IMR-90 (cell line): ENCODE measurements at regions not wholly inside any gene's neighbourhood (a gene's known extent, or its start where the extent isn't known, plus 50 kb on each side); places are given as distances from the start of the nearest gene placed in this dataset.

Experiments
- ATAC-seq: fragments of 200-7000 bp; cut with Tn5 transposase; 2 replicates; pipeline ENCODE4 v1.9.1; 2020; ENCODE audit warnings: low read depth, mild to moderate bottlenecking, moderate library complexity
- BruUV-seq: library from RNA; stranded (reverse); fragments of 400-500 nt; replicated peaks from 2 replicates; lab custom pipeline; 2021; lab: Mats Ljungman, UMichigan
- CTCF ChIA-PET: fragments of 300-600 bp; formaldehyde crosslinking; extraction: SDS; loops from one replicate; lab custom pipeline; 2021; ENCODE audit warnings: antibody characterized with exemption; lab: Yijun Ruan, JAX
- POLR2A ChIA-PET: fragments of 300-600 bp; sonication (Branson Sonifier 250); formaldehyde crosslinking; loops from one replicate; lab custom pipeline; 2022; ENCODE audit warnings: antibody characterized with exemption; ENCODE audit not compliant: unreplicated experiment; lab: Charles Lee
- DNase-seq: peaks from one replicate; pipeline ENCODE4 v3.0.0; 2013
- H2AFZ ChIP-seq: replicated peaks from 2 replicates; pipeline ENCODE3; 2013; ENCODE audit warnings: low read length, mild to moderate bottlenecking; ENCODE audit not compliant: poor library complexity
- H2AK5ac ChIP-seq: 2 replicates; pipeline ENCODE4 v1.6.1; 2013; ENCODE audit warnings: low read depth, low read length, inconsistent platforms
- H2AK9ac ChIP-seq: replicated peaks from 2 replicates; pipeline ENCODE3; 2013; ENCODE audit warnings: mild to moderate bottlenecking, low read depth, low read length, moderate library complexity; ENCODE audit not compliant: poor library complexity
- H2BK120ac ChIP-seq: 2 replicates; pipeline ENCODE4 v1.6.1; 2013; ENCODE audit warnings: low read depth, low read length, inconsistent platforms
- H2BK15ac ChIP-seq: 3 replicates; pipeline ENCODE4 v1.6.1; 2013; ENCODE audit warnings: low read depth, low read length, inconsistent platforms
- H2BK20ac ChIP-seq: 2 replicates; pipeline ENCODE4 v1.6.1; 2013; ENCODE audit warnings: low read depth, mild to moderate bottlenecking, inconsistent platforms, low read length, moderate library complexity
- H2BK5ac ChIP-seq: 2 replicates; pipeline ENCODE4 v1.6.1; 2013; ENCODE audit warnings: mild to moderate bottlenecking, low read depth, low read length, inconsistent platforms; ENCODE audit not compliant: poor library complexity, severe bottlenecking
- H3K14ac ChIP-seq: replicated peaks from 2 replicates; pipeline ENCODE4 v1.6.1; 2013; ENCODE audit warnings: low read depth, low read length, inconsistent platforms
- H3K18ac ChIP-seq: 2 replicates; pipeline ENCODE4 v1.6.1; 2013; ENCODE audit warnings: low read depth, low read length, control low read depth
- H3K23ac ChIP-seq: 2 replicates; pipeline ENCODE4 v1.6.1; 2013; ENCODE audit warnings: low read depth, low read length, inconsistent platforms
- H3K27ac ChIP-seq: 2 replicates; pipeline ENCODE4 v1.5.1; 2013; ENCODE audit warnings: mild to moderate bottlenecking, control low read depth, low read length; ENCODE audit not compliant: insufficient read depth
- H3K27me3 ChIP-seq: 2 replicates; pipeline ENCODE4 v1.6.1; 2013; ENCODE audit warnings: low read length; ENCODE audit not compliant: control insufficient read depth, insufficient read depth
- H3K36me3 ChIP-seq: 2 replicates; pipeline ENCODE4 v1.6.1; 2013; ENCODE audit warnings: low read length, mixed read lengths; ENCODE audit not compliant: control insufficient read depth, insufficient read depth
- H3K4ac ChIP-seq: 2 replicates; pipeline ENCODE4 v1.6.1; 2013; ENCODE audit warnings: low read depth, low read length, inconsistent platforms
- H3K4me1 ChIP-seq: 2 replicates; pipeline ENCODE4 v1.6.1; 2013; ENCODE audit warnings: low read length, mixed read lengths; ENCODE audit not compliant: control insufficient read depth, insufficient read depth
- H3K4me2 ChIP-seq: 2 replicates; pipeline ENCODE4 v1.6.1; 2013; ENCODE audit warnings: low read depth, mild to moderate bottlenecking, control low read depth, low read length, moderate library complexity
- H3K4me3 ChIP-seq: 2 replicates; pipeline ENCODE4 v1.5.1; 2013; ENCODE audit warnings: low read depth, mild to moderate bottlenecking, control low read depth, low read length, moderate library complexity; ENCODE audit not compliant: insufficient read depth
- H3K56ac ChIP-seq: 2 replicates; pipeline ENCODE4 v1.6.1; 2013; ENCODE audit warnings: low read length, inconsistent platforms; ENCODE audit not compliant: insufficient read depth; ENCODE audit errors: extremely low read depth
- H3K79me1 ChIP-seq, 2 experiments: 2 replicates each; pipeline ENCODE4 v1.6.1; 2013; ENCODE audit warnings: low read length in 2 of 2, inconsistent platforms in 1 of 2, low read depth in 1 of 2
- H3K9ac ChIP-seq: 2 replicates; pipeline ENCODE4 v1.6.1; 2013; ENCODE audit warnings: low read depth, low read length, control low read depth
- H3K9me1 ChIP-seq: 2 replicates; pipeline ENCODE4 v1.6.1; 2013; ENCODE audit warnings: low read length, inconsistent platforms; ENCODE audit not compliant: insufficient read depth
- H3K9me3 ChIP-seq: 2 replicates; pipeline ENCODE4 v1.6.1; 2013; ENCODE audit warnings: low read length; ENCODE audit not compliant: control insufficient read depth, insufficient read depth
- H4K20me1 ChIP-seq: 2 replicates; pipeline ENCODE4 v1.6.1; 2013; ENCODE audit warnings: low read length, inconsistent platforms; ENCODE audit not compliant: insufficient read depth
- H4K5ac ChIP-seq: 2 replicates; pipeline ENCODE4 v1.6.1; 2013; ENCODE audit warnings: mild to moderate bottlenecking, low read depth, low read length, control low read depth
- H4K8ac ChIP-seq, 2 experiments: 2 replicates each; pipeline ENCODE4 v1.6.1; 2013; ENCODE audit warnings: low read depth in 2 of 2, low read length in 2 of 2, control low read depth in 1 of 2, inconsistent platforms in 1 of 2
- H4K91ac ChIP-seq: 2 replicates; pipeline ENCODE4 v1.6.1; 2013; ENCODE audit warnings: low read depth, low read length, inconsistent platforms; ENCODE audit not compliant: insufficient read depth
- CEBPB ChIP-seq: IDR thresholded peaks from 2 replicates; pipeline ENCODE4 v1.6.1; 2012; ENCODE audit warnings: low read depth, low read length, improper control_type of control experiment
- CHD1 ChIP-seq: IDR thresholded peaks from 2 replicates; pipeline ENCODE4 v1.6.1; 2012; ENCODE audit warnings: low read depth, low read length, improper control_type of control experiment
- FOS ChIP-seq: fragments of 150-350 bp; IDR thresholded peaks from 2 replicates; pipeline ENCODE4 v1.6.1; 2016; ENCODE audit warnings: low read depth, low read length
- MAFK ChIP-seq: IDR thresholded peaks from 2 replicates; pipeline ENCODE4 v1.6.1; 2012; ENCODE audit warnings: low read depth, low read length, improper control_type of control experiment
- NFE2L2 ChIP-seq: fragments of 150-350 bp; IDR thresholded peaks from 2 replicates; pipeline ENCODE4 v1.6.1; 2016; ENCODE audit warnings: low read depth, mild to moderate bottlenecking, low read length
- POLR2A ChIP-seq: IDR thresholded peaks from 2 replicates; pipeline ENCODE4 v1.6.1; 2012; ENCODE audit warnings: mild to moderate bottlenecking, low read depth, low read length
- RCOR1 ChIP-seq: IDR thresholded peaks from 2 replicates; pipeline ENCODE4 v1.6.1; 2012; ENCODE audit warnings: mild to moderate bottlenecking, low read length, improper control_type of control experiment; ENCODE audit not compliant: insufficient replicate concordance
- SMC3 ChIP-seq: fragments of 150-350 bp; IDR thresholded peaks from 2 replicates; pipeline ENCODE4 v1.6.1; 2016; ENCODE audit warnings: low read depth, mild to moderate bottlenecking, antibody characterized with exemption, low read length, moderate library complexity
- WGBS, 2 experiments: methylation state at CpG; one replicate each; pipeline versions ENCODE4 v1.1.5 to v1.1.7; 2013; ENCODE audit warnings: missing lambda C conversion rate in 2 of 2; ENCODE audit not compliant: insufficient read length in 1 of 2; ENCODE audit errors: extremely low coverage in 2 of 2; 5-methylcytosine and 5-hydroxymethylcytosine counted together
- dilution Hi-C: fragments of 300-500 bp; cut with HindIII; formaldehyde crosslinking; loops from one replicate; pipeline ENCODE4 v1.14.3; 2018; ENCODE audit warnings: low sequenced_read_pairs; ENCODE audit not compliant: unreplicated experiment
- in situ Hi-C: fragments of 300-500 bp; cut with MboI; formaldehyde crosslinking; loops from 3 replicates; pipeline ENCODE4 v1.14.3; 2019; ENCODE audit warnings: low sequenced_read_pairs, inconsistent platforms, mixed read lengths
- intact Hi-C: fragments of 100-400 bp; cut with micrococcal nuclease; formaldehyde crosslinking; loops from 2 replicates; pipeline ENCODE4 v1.10.0; 2022
- TF ChIP-seq, protein P1 (sequence below): conservative IDR thresholded peaks from 2 replicates; pipeline ENCODE4 v1.5.1; 2012; ENCODE audit warnings: mild to moderate bottlenecking, low read depth, low read length, improper control_type of control experiment
- TF ChIP-seq, protein P2 (sequence below): fragments of 150-350 bp; IDR thresholded peaks from 2 replicates; pipeline ENCODE4 v1.6.1; 2017; ENCODE audit warnings: mild to moderate bottlenecking, antibody characterized with exemption, low read length, low read depth

DNA sequence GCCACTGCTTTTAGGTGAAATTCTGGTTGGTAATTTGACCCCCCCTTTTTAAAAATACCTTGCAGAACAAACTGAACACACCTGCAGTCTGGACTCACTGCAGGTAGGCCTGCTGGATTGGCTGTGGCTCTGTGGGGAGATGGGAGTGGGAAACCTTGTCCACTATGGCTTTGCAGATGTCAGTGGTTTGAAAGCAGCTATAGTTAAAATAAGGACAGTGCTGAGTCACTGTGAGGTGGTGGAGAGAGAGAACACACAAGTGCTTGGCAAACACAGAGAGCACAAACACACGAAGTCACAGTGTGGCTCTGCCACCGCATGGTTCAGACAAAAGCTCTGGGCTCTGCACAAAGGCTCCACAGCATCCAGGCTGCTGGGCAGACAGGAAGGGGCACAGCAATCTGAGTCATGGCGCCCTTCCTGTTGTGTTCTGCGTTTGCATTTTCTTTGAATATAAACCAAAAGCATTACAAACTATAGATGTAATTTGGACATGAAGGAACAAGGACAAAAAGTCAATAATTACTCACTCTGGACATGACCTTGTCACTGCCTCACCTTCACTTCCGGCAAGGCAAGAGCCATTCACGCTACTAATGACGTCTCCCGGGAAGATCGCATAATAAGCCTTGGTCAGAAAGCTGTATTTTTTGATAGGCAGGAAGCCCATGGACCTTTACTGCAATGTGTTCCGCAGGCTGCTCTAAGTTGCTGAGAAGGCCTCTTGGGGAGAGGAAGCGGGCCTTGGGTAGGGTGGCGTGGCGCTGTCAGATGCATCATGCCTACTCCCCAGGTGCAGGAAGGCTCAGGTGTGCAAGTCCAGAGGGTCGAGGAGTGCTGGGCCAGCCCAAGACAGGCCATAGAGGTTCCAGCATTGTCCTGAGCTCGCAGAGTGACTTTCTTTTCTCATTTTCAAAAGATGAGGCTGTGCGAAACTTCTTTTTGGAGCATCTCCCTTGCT is 60.1 kb upstream of the MED9 start:
- ChIA-PET POLR2A (no interaction called here), CTCF (interaction anchor here (0.6 to 1.3 kb wide), 2 partner anchors 12 to 19 kb away, joined by 3 read pairs; no protein-coding TSS in a partner anchor)
- no peaks in the 10 kb centered on the region for H3K36me3 ChIP-seq
- H2AFZ ChIP-seq, result peak overlapping the region; percentile 80
- intact Hi-C loops (no loop called here), dilution Hi-C loops (no loop called here), in situ Hi-C loops (no loop called here)
- no peaks in the 10 kb centered on the region for H4K20me1 ChIP-seq
- H3K18ac ChIP-seq, result peak overlapping the region; percentile 91
- no peak overlapping the region for H3K9ac ChIP-seq
- no peak overlapping the region; the same call in 1 of the 2 replicates for H3K4me2 ChIP-seq
- DNase-seq, result peak; percentile 87
- H3K23ac ChIP-seq, result peak overlapping the region; percentile 6
- peak overlapping the region; percentile 93 for H4K91ac ChIP-seq
- H3K79me1 ChIP-seq, result no peaks in the 10 kb centered on the region
- no TSS peak for BruUV-seq
- H2AK9ac ChIP-seq, result peak overlapping the region; percentile 57
- no peaks in the 10 kb centered on the region; the same call in 1 of the 2 replicates for H3K9me3 ChIP-seq
- no peaks in the 10 kb centered on the region for H3K27me3 ChIP-seq
- peak overlapping the region; percentile 94 for H3K14ac ChIP-seq
- H2BK120ac ChIP-seq, result peak overlapping the region; percentile 85
- peaks cover 27% of the 10 kb centered on the region for H3K4me1 ChIP-seq
- H3K9me1 ChIP-seq, result peaks cover 19% of the 10 kb centered on the region
- H2BK15ac ChIP-seq, result peak overlapping the region; percentile 61; the same call in 2 of the 3 replicates
- 100% methylated on average over 6 of the region's 16 CpGs; no CpG with 5 or more reads in 1 of the 2 experiments for WGBS, 2 experiments
- ATAC-seq, result peak; percentile 52
- peak overlapping the region; percentile 97 for H2BK20ac ChIP-seq
- H3K4me3 ChIP-seq, result no peak overlapping the region
- H2BK5ac ChIP-seq, result peak overlapping the region; percentile 97
- H4K8ac ChIP-seq, result peak overlapping the region; percentile 82 to 96
- H3K27ac ChIP-seq, result peak overlapping the region; percentile 71
- peak; percentile 28 for TF ChIP-seq RCOR1
- no peak for TF ChIP-seq CHD1
- TF ChIP-seq FOS, result peak; percentile 56
- TF ChIP-seq, protein P1, sequence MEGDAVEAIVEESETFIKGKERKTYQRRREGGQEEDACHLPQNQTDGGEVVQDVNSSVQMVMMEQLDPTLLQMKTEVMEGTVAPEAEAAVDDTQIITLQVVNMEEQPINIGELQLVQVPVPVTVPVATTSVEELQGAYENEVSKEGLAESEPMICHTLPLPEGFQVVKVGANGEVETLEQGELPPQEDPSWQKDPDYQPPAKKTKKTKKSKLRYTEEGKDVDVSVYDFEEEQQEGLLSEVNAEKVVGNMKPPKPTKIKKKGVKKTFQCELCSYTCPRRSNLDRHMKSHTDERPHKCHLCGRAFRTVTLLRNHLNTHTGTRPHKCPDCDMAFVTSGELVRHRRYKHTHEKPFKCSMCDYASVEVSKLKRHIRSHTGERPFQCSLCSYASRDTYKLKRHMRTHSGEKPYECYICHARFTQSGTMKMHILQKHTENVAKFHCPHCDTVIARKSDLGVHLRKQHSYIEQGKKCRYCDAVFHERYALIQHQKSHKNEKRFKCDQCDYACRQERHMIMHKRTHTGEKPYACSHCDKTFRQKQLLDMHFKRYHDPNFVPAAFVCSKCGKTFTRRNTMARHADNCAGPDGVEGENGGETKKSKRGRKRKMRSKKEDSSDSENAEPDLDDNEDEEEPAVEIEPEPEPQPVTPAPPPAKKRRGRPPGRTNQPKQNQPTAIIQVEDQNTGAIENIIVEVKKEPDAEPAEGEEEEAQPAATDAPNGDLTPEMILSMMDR, result no peak
- TF ChIP-seq CEBPB, result no peak
- peak; percentile 96 for TF ChIP-seq NFE2L2
- peak; percentile 15; the same call in 1 of the 2 replicates for TF ChIP-seq SMC3
- 0 out of 2 replicates have a peak, but pooled peaks have one; percentile 33 for TF ChIP-seq POLR2A
- TF ChIP-seq MAFK, result peak; percentile 65
- TF ChIP-seq, protein P2, sequence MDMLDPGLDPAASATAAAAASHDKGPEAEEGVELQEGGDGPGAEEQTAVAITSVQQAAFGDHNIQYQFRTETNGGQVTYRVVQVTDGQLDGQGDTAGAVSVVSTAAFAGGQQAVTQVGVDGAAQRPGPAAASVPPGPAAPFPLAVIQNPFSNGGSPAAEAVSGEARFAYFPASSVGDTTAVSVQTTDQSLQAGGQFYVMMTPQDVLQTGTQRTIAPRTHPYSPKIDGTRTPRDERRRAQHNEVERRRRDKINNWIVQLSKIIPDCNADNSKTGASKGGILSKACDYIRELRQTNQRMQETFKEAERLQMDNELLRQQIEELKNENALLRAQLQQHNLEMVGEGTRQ, result no peak
- peak overlapping the region; percentile 92 for H4K5ac ChIP-seq
- peak overlapping the region; percentile 96 for H2AK5ac ChIP-seq
- peak overlapping the region; percentile 73 for H3K56ac ChIP-seq
- peak overlapping the region; percentile 91 for H3K4ac ChIP-seq
